Calu3 (cell line): ENCODE measurements at regions not wholly inside any gene's neighbourhood (a gene's known extent, or its start where the extent isn't known, plus 50 kb on each side); places are given as distances from the start of the nearest gene placed in this dataset.

Experiments used
- BruUV-seq: library from RNA; stranded (reverse); fragments of 400-500 nt; replicated peaks from 2 replicates; lab custom pipeline; 2021; lab: Mats Ljungman, UMichigan
- CTCF ChIA-PET: fragments of 300-600 bp; sonication (Branson Sonifier 250); formaldehyde crosslinking; loops from one replicate; lab custom pipeline; 2022; ENCODE audit warnings: antibody characterized with exemption; lab: Charles Lee
- DNase-seq: peaks from one replicate; pipeline ENCODE4 v3.0.0; 2022
- H3K27ac Mint-ChIP-seq: one replicate; pipeline ENCODE4 v1.8.0; 2022; ENCODE audit warnings: mixed read lengths; ENCODE audit not compliant: unreplicated experiment
- H3K27me3 Mint-ChIP-seq: one replicate; pipeline ENCODE4 v1.8.0; 2022; ENCODE audit warnings: mixed read lengths; ENCODE audit not compliant: unreplicated experiment
- H3K36me3 Mint-ChIP-seq: one replicate; pipeline ENCODE4 v1.8.0; 2022; ENCODE audit warnings: mild to moderate bottlenecking, moderate library complexity, mixed read lengths; ENCODE audit not compliant: insufficient read depth, unreplicated experiment
- H3K4me1 Mint-ChIP-seq: one replicate; pipeline ENCODE4 v1.8.0; 2022; ENCODE audit warnings: mild to moderate bottlenecking, low read depth, mixed read lengths; ENCODE audit not compliant: unreplicated experiment
- H3K4me3 Mint-ChIP-seq: one replicate; pipeline ENCODE4 v1.8.0; 2022; ENCODE audit warnings: mild to moderate bottlenecking, low read depth, moderate library complexity, mixed read lengths; ENCODE audit not compliant: unreplicated experiment
- H3K9me3 Mint-ChIP-seq: one replicate; pipeline ENCODE4 v1.8.0; 2022; ENCODE audit warnings: low read depth, mixed read lengths; ENCODE audit not compliant: unreplicated experiment
- CTCF ChIP-seq: fragments of 200-600 bp; IDR thresholded peaks from one replicate; pipeline ENCODE4 v1.8.0; 2022; ENCODE audit warnings: antibody characterized with exemption; ENCODE audit not compliant: unreplicated experiment
- intact Hi-C: fragments of 100-400 bp; cut with micrococcal nuclease; formaldehyde crosslinking; loops from one replicate; pipeline ENCODE4 v1.10.0; 2022; ENCODE audit not compliant: unreplicated experiment

- intact Hi-C loops = loop anchor here (5.0 kb wide), 1 partner anchor 1610 kb away; no protein-coding TSS in a partner anchor
- no peak overlapping the region for H3K4me3 Mint-ChIP-seq
- H3K27ac Mint-ChIP-seq = no peak overlapping the region
- no peaks in the 10 kb centered on the region for H3K4me1 Mint-ChIP-seq
- H3K9me3 Mint-ChIP-seq = peaks cover 3% of the 10 kb centered on the region
- no peak for TF ChIP-seq CTCF
- CTCF ChIA-PET = no interaction called here
- H3K27me3 Mint-ChIP-seq = no peaks in the 10 kb centered on the region
- no peaks in the 10 kb centered on the region for H3K36me3 Mint-ChIP-seq
- BruUV-seq = no TSS peak
- no peak for DNase-seq
Measured at GRCh38 chr5:167242701-167243100, 1048.7 kb upstream of the WWC1 start.

- CTCF ChIA-PET = no interaction called here
- BruUV-seq = no TSS peak
- H3K4me3 Mint-ChIP-seq = no peak overlapping the region
Measured at GRCh38 chr5:167243463-167243862, 1048.0 kb upstream of the WWC1 start.

GRCh38 chr5:167244583-167244982 is 1046.9 kb upstream of the WWC1 start:
- peaks cover 3% of the 10 kb centered on the region for H3K9me3 Mint-ChIP-seq
- CTCF ChIA-PET = interaction anchor here (1.0 kb wide), 1 partner anchor 1614 kb away, joined by 3 read pairs; no protein-coding TSS in a partner anchor

More at GRCh38 chr5:167243463-167243862, 1048.0 kb upstream of the WWC1 start:
- intact Hi-C loops = loop anchor here (5.0 kb wide), 1 partner anchor 1611 kb away; no protein-coding TSS in a partner anchor
- Mint-ChIP-seq H3K27ac (no peak overlapping the region), H3K27me3 (no peaks in the 10 kb centered on the region), H3K36me3 (no peaks in the 10 kb centered on the region), H3K9me3 (peaks cover 3% of the 10 kb centered on the region), H3K4me1 (no peaks in the 10 kb centered on the region)
- no peak for TF ChIP-seq CTCF
- no peak for DNase-seq

GRCh38 chr5:167245868-167246267 is 1045.6 kb upstream of the WWC1 start:
- peaks cover 3% of the 10 kb centered on the region for H3K9me3 Mint-ChIP-seq
- no peak overlapping the region for H3K4me3 Mint-ChIP-seq
- no peaks in the 10 kb centered on the region for H3K27me3 Mint-ChIP-seq
- no peak for TF ChIP-seq CTCF
- no peaks in the 10 kb centered on the region for H3K4me1 Mint-ChIP-seq
- CTCF ChIA-PET = interaction anchor here (0.7 kb wide), 1 partner anchor 747 kb away, joined by 3 read pairs; no protein-coding TSS in a partner anchor
- H3K36me3 Mint-ChIP-seq = no peaks in the 10 kb centered on the region
- BruUV-seq = no TSS peak
- DNase-seq = peak; percentile 9
- intact Hi-C loops = no loop called here
- H3K27ac Mint-ChIP-seq = no peak overlapping the region

More at GRCh38 chr5:167244583-167244982, 1046.9 kb upstream of the WWC1 start:
- H3K27ac Mint-ChIP-seq = no peak overlapping the region
- intact Hi-C loops = loop anchor here (5.0 kb wide), 1 partner anchor 1612 kb away; no protein-coding TSS in a partner anchor
- H3K27me3 Mint-ChIP-seq = no peaks in the 10 kb centered on the region
- peak; percentile 41 for DNase-seq
- no peaks in the 10 kb centered on the region for H3K36me3 Mint-ChIP-seq
- H3K4me1 Mint-ChIP-seq = no peaks in the 10 kb centered on the region
- no peak for TF ChIP-seq CTCF
- no peak overlapping the region for H3K4me3 Mint-ChIP-seq
- no TSS peak for BruUV-seq
